ENCODE measurements at regions not wholly inside any gene's neighbourhood (a gene's known extent, or its start where the extent isn't known, plus 50 kb on each side); places are given as distances from the start of the nearest gene placed in this dataset.

- TF ChIP-seq CTCF (IDR thresholded peaks at IDR 0.05; ENCODE audit: low read depth, low read length), result no peak
- no peak for TF ChIP-seq EZH2phosphoT487 (IDR thresholded peaks at IDR 0.05; ENCODE audit: low read depth)
Observed at GRCh38 chr11:87897071-87897470, 278.2 kb downstream of the RAB38 start.
